ENCODE measurements at regions not wholly inside any gene's neighbourhood (a gene's known extent, or its start where the extent isn't known, plus 50 kb on each side); places are given as distances from the start of the nearest gene placed in this dataset.

DNA sequence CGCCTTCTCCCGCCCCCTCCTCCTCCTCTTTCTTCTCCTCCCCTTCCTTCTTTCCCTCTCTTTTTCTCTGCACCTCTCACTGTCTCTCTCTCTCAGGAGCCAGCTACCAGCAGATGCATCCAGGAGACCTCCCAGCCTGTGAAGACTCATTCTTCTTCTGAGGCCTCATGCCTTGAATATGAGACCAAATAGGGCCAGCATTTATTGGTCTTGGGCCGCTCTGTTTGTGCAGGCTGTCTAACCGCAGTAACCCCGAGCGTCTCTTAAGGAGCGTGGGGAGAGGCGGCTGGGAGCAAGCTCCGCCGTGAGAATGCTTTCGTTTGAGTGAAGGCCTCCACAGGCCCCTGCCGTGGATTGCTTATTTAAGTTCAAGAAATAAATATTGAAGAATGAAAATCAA, 167.0 kb downstream of the NUFIP1 start:
- Histone ChIP-seq H3K4me3 (ENCODE audit: low read length) (no peak overlapping the region), H3K9ac (ENCODE audit: low read length) (no peak overlapping the region), H3K4ac (ENCODE audit: low read depth, low read length) (no peak overlapping the region), H3K79me1 (ENCODE audit: low read length) (no peaks in the 10 kb centered on the region), H2BK120ac (ENCODE audit: low read depth, low read length) (no peak overlapping the region), H3K4me1 (ENCODE audit: control insufficient read depth, low read depth, low read length) (peaks cover 9% of the 10 kb centered on the region), H2AK5ac (ENCODE audit: low read length) (no peak overlapping the region), H3K4me2 (ENCODE audit: low read length) (no peak overlapping the region), H3K36me3 (ENCODE audit: control insufficient read depth, insufficient read depth, low read length) (no peaks in the 10 kb centered on the region), H2BK5ac (ENCODE audit: low read length) (no peak overlapping the region), H3K18ac (ENCODE audit: low read length) (no peak overlapping the region), H3K56ac (ENCODE audit: low read length) (no peak overlapping the region), H2BK15ac (replicated peaks; ENCODE audit: low read depth) (no peak overlapping the region), H3K27ac (ENCODE audit: low read depth, low read length) (no peak overlapping the region), H3K27me3 (ENCODE audit: insufficient read depth, low read length, poor library complexity) (no peaks in the 10 kb centered on the region), H3K23ac (ENCODE audit: low read length) (no peak overlapping the region), H4K5ac (ENCODE audit: low read length) (no peak overlapping the region), H4K8ac (ENCODE audit: low read depth, low read length) (no peak overlapping the region), H3K79me2 (ENCODE audit: control insufficient read depth, insufficient read depth, low read length) (no peaks in the 10 kb centered on the region)
- WGBS (ENCODE audit: extremely low coverage, insufficient coverage, low lambda C conversion rate): no CpG with 5 or more reads among the region's 12 CpGs
- peak; percentile 15 for DNase-seq

DNA sequence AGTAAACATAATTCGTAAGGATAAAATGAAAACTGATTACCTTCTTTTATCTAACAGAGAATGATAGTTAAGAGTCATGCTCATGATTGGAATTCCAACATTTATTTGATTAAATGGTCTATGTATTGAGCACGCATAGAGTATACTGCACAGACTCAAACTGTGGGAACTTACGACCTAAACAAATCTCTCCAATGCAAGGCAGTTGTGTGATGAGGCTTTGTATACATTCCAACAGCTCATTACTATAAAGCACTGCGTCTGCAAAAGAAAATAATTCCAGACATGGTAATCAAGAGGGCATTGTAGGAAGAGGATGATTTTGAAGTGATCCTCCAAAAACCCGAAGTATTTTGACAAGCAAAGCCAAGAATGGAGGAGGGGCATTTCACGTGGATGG, 169.5 kb downstream of the NUFIP1 start:
- DNase-seq: no peak
- Histone ChIP-seq H3K79me2 (ENCODE audit: control insufficient read depth, insufficient read depth, low read length) (no peaks in the 10 kb centered on the region), H2BK120ac (ENCODE audit: low read depth, low read length) (no peak overlapping the region), H3K4me2 (ENCODE audit: low read length) (no peak overlapping the region), H3K36me3 (ENCODE audit: control insufficient read depth, insufficient read depth, low read length) (no peaks in the 10 kb centered on the region), H2BK15ac (replicated peaks; ENCODE audit: low read depth) (no peak overlapping the region), H3K23ac (ENCODE audit: low read length) (no peak overlapping the region), H3K4me3 (ENCODE audit: low read length) (no peak overlapping the region), H3K4me1 (ENCODE audit: control insufficient read depth, low read depth, low read length) (peaks cover 9% of the 10 kb centered on the region), H2BK5ac (ENCODE audit: low read length) (no peak overlapping the region), H3K9ac (ENCODE audit: low read length) (no peak overlapping the region), H4K8ac (ENCODE audit: low read depth, low read length) (no peak overlapping the region), H3K27me3 (ENCODE audit: insufficient read depth, low read length, poor library complexity) (no peaks in the 10 kb centered on the region), H3K18ac (ENCODE audit: low read length) (no peak overlapping the region), H3K56ac (ENCODE audit: low read length) (no peak overlapping the region), H3K4ac (ENCODE audit: low read depth, low read length) (no peak overlapping the region), H3K79me1 (ENCODE audit: low read length) (no peaks in the 10 kb centered on the region), H2AK5ac (ENCODE audit: low read length) (no peak overlapping the region), H4K5ac (ENCODE audit: low read length) (no peak overlapping the region), H3K27ac (ENCODE audit: low read depth, low read length) (no peak overlapping the region)
- no CpG with 5 or more reads among the region's 6 CpGs for WGBS (ENCODE audit: extremely low coverage, insufficient coverage, low lambda C conversion rate)

DNA sequence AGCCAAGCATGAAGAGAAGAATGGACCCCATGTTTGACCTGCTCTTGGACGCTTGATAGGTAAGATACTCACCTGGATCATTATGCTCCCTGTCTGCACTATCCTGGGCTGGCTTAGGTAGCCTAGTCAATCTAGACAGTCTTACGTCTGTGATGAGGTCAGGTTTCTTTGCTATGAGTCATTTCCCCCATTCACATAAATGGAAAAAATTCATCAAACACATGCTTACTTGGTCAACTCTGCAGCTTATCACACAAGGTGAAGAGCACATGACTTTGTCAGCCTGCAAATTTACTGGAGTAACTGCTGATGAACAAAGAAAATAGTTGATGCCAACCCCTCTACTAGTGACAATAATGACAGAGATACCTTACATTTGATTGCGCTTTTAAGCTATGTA, 170.0 kb downstream of the NUFIP1 start:
- H3K36me3 ChIP-seq (ENCODE audit: control insufficient read depth, insufficient read depth, low read length): no peaks in the 10 kb centered on the region
- H3K27me3 ChIP-seq (ENCODE audit: insufficient read depth, low read length, poor library complexity): no peaks in the 10 kb centered on the region
- no peaks in the 10 kb centered on the region for H3K79me2 ChIP-seq (ENCODE audit: control insufficient read depth, insufficient read depth, low read length)
- no peak overlapping the region for H3K4me2 ChIP-seq (ENCODE audit: low read length)
- no peak overlapping the region for H3K9ac ChIP-seq (ENCODE audit: low read length)
- no peak overlapping the region for H3K4ac ChIP-seq (ENCODE audit: low read depth, low read length)
- H3K18ac ChIP-seq (ENCODE audit: low read length): no peak overlapping the region
- DNase-seq: peak; percentile 29
- H4K8ac ChIP-seq (ENCODE audit: low read depth, low read length): no peak overlapping the region
- no peak overlapping the region for H3K27ac ChIP-seq (ENCODE audit: low read depth, low read length)
- H3K56ac ChIP-seq (ENCODE audit: low read length): no peak overlapping the region
- H3K79me1 ChIP-seq (ENCODE audit: low read length): no peaks in the 10 kb centered on the region
- peak overlapping the region; percentile 29 for H2AK5ac ChIP-seq (ENCODE audit: low read length)
- WGBS (ENCODE audit: extremely low coverage, insufficient coverage, low lambda C conversion rate): no CpG with 5 or more reads among the region's 3 CpGs
- peaks cover 9% of the 10 kb centered on the region for H3K4me1 ChIP-seq (ENCODE audit: control insufficient read depth, low read depth, low read length)
- no peak overlapping the region for H2BK5ac ChIP-seq (ENCODE audit: low read length)
- H3K23ac ChIP-seq (ENCODE audit: low read length): no peak overlapping the region
- H4K5ac ChIP-seq (ENCODE audit: low read length): no peak overlapping the region
- H2BK15ac ChIP-seq (replicated peaks; ENCODE audit: low read depth): no peak overlapping the region
- H2BK120ac ChIP-seq (ENCODE audit: low read depth, low read length): no peak overlapping the region
- no peak overlapping the region for H3K4me3 ChIP-seq (ENCODE audit: low read length)

DNA sequence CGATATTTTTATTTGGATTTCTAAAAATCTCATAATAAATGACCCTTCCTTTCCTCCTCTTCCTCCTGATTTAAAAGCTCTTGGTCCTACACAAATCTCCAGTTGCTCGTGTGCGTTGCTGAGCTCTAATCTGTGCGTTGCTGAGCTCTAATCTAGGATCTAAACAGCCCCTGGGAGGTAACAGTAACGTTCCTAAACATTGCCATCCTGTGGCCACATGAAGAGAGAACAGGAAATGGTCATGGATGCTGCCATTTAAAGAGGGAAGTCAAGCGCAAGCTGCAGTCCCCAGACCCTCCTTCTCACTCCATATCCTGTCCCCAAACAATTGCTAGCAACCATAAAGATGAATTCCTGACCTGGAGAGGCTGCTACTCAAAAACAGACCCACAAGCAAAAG, 170.8 kb downstream of the NUFIP1 start:
- Histone ChIP-seq H3K27ac (ENCODE audit: low read depth, low read length) (no peak overlapping the region), H3K27me3 (ENCODE audit: insufficient read depth, low read length, poor library complexity) (no peaks in the 10 kb centered on the region), H3K4me1 (ENCODE audit: control insufficient read depth, low read depth, low read length) (peaks cover 9% of the 10 kb centered on the region), H2BK15ac (replicated peaks; ENCODE audit: low read depth) (no peak overlapping the region), H2AK5ac (ENCODE audit: low read length) (no peak overlapping the region), H2BK120ac (ENCODE audit: low read depth, low read length) (no peak overlapping the region), H4K5ac (ENCODE audit: low read length) (no peak overlapping the region), H3K4me3 (ENCODE audit: low read length) (no peak overlapping the region), H3K56ac (ENCODE audit: low read length) (no peak overlapping the region), H3K18ac (ENCODE audit: low read length) (no peak overlapping the region), H4K8ac (ENCODE audit: low read depth, low read length) (no peak overlapping the region), H3K9ac (ENCODE audit: low read length) (no peak overlapping the region), H3K4me2 (ENCODE audit: low read length) (no peak overlapping the region), H3K79me2 (ENCODE audit: control insufficient read depth, insufficient read depth, low read length) (no peaks in the 10 kb centered on the region), H3K4ac (ENCODE audit: low read depth, low read length) (no peak overlapping the region), H2BK5ac (ENCODE audit: low read length) (no peak overlapping the region), H3K79me1 (ENCODE audit: low read length) (no peaks in the 10 kb centered on the region), H3K36me3 (ENCODE audit: control insufficient read depth, insufficient read depth, low read length) (no peaks in the 10 kb centered on the region), H3K23ac (ENCODE audit: low read length) (no peak overlapping the region)
- peak; percentile 93 for DNase-seq
- WGBS (ENCODE audit: extremely low coverage, insufficient coverage, low lambda C conversion rate): no CpG with 5 or more reads among the region's 6 CpGs

DNA sequence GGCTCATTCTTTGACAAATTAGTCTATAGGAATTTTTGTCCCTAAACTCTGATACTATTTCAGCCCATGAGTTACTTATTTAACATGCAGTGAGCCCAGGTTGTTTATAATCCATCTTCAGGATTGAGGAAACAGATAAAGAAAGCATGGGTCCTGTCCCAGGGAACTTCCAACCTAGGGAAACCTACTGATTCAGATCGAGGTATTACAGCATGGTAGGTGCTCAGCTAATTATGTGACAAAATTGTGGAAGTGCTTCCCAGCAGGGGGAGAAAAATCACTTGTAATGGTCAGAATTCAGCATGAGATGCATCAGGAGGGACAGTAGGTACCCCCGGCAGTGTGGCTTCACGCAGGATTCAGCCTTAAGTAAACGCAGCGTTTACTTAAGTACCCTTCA, 171.3 kb downstream of the NUFIP1 start:
- Histone ChIP-seq H2BK120ac (ENCODE audit: low read depth, low read length) (no peak overlapping the region), H3K23ac (ENCODE audit: low read length) (no peak overlapping the region), H3K18ac (ENCODE audit: low read length) (no peak overlapping the region), H3K56ac (ENCODE audit: low read length) (no peak overlapping the region), H3K4me1 (ENCODE audit: control insufficient read depth, low read depth, low read length) (peaks cover 7% of the 10 kb centered on the region), H3K4ac (ENCODE audit: low read depth, low read length) (no peak overlapping the region), H3K9ac (ENCODE audit: low read length) (no peak overlapping the region), H4K8ac (ENCODE audit: low read depth, low read length) (no peak overlapping the region), H3K4me3 (ENCODE audit: low read length) (no peak overlapping the region), H3K36me3 (ENCODE audit: control insufficient read depth, insufficient read depth, low read length) (no peaks in the 10 kb centered on the region), H2BK15ac (replicated peaks; ENCODE audit: low read depth) (no peak overlapping the region), H2BK5ac (ENCODE audit: low read length) (no peak overlapping the region), H3K79me1 (ENCODE audit: low read length) (no peaks in the 10 kb centered on the region), H2AK5ac (ENCODE audit: low read length) (no peak overlapping the region), H3K79me2 (ENCODE audit: control insufficient read depth, insufficient read depth, low read length) (no peaks in the 10 kb centered on the region), H3K4me2 (ENCODE audit: low read length) (no peak overlapping the region), H3K27me3 (ENCODE audit: insufficient read depth, low read length, poor library complexity) (no peaks in the 10 kb centered on the region), H4K5ac (ENCODE audit: low read length) (no peak overlapping the region), H3K27ac (ENCODE audit: low read depth, low read length) (no peak overlapping the region)
- WGBS (ENCODE audit: extremely low coverage, insufficient coverage, low lambda C conversion rate): no CpG with 5 or more reads among the region's 5 CpGs
- DNase-seq: no peak

DNA sequence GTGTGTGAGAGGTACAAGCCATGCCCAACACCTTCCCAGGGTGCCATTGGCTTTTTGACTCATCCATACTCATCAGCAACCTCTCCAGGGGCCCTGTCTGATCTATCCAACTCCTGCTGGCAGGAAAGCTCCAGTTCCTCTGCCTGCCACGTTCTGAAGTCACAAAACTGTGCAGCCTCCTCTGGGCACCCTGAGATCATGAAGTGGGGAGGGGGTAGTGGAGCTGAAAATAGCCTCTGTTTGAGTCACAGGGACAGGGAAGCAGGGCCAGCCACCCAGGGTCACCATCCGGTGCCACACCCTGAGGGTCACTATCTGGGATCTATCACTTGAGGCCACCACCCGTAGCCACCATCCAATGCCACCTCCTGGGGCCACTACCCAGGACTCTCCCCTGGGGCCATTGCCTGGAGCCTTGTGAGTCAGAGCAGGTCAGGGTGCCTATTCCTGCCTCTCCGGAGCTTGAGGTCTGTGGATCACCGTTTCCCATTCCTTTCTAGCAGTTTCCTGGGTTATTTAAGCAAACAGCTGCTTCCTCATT, 172.1 kb downstream of the NUFIP1 start:
- no peak overlapping the region for H2AK5ac ChIP-seq (ENCODE audit: low read length)
- H3K9ac ChIP-seq (ENCODE audit: low read length): no peak overlapping the region
- no peak overlapping the region for H3K27ac ChIP-seq (ENCODE audit: low read depth, low read length)
- H3K56ac ChIP-seq (ENCODE audit: low read length): no peak overlapping the region
- no CpG with 5 or more reads among the region's 5 CpGs for WGBS (ENCODE audit: extremely low coverage, insufficient coverage, low lambda C conversion rate)
- peak; percentile 11 for DNase-seq
- H2BK5ac ChIP-seq (ENCODE audit: low read length): no peak overlapping the region
- H3K18ac ChIP-seq (ENCODE audit: low read length): no peak overlapping the region
- H3K4me1 ChIP-seq (ENCODE audit: control insufficient read depth, low read depth, low read length): peaks cover 2% of the 10 kb centered on the region
- H3K36me3 ChIP-seq (ENCODE audit: control insufficient read depth, insufficient read depth, low read length): no peaks in the 10 kb centered on the region
- no peak overlapping the region for H2BK15ac ChIP-seq (replicated peaks; ENCODE audit: low read depth)
- no peaks in the 10 kb centered on the region for H3K79me1 ChIP-seq (ENCODE audit: low read length)
- no peak overlapping the region for H3K4ac ChIP-seq (ENCODE audit: low read depth, low read length)
- H2BK120ac ChIP-seq (ENCODE audit: low read depth, low read length): no peak overlapping the region
- H4K8ac ChIP-seq (ENCODE audit: low read depth, low read length): no peak overlapping the region
- H3K27me3 ChIP-seq (ENCODE audit: insufficient read depth, low read length, poor library complexity): no peaks in the 10 kb centered on the region
- no peak overlapping the region for H3K4me2 ChIP-seq (ENCODE audit: low read length)
- no peaks in the 10 kb centered on the region for H3K79me2 ChIP-seq (ENCODE audit: control insufficient read depth, insufficient read depth, low read length)
- no peak overlapping the region for H3K4me3 ChIP-seq (ENCODE audit: low read length)
- H4K5ac ChIP-seq (ENCODE audit: low read length): no peak overlapping the region
- H3K23ac ChIP-seq (ENCODE audit: low read length): no peak overlapping the region
